Prostate gland (tissue), 2 donors: ENCODE measurements at regions not wholly inside any gene's neighbourhood (a gene's known extent, or its start where the extent isn't known, plus 50 kb on each side); places are given as distances from the start of the nearest gene placed in this dataset.
"Not testable (repeated sequence)": the region's sequence is repeated elsewhere in the genome, so short reads cannot be mapped to it uniquely, and the experiment has no call there.

ENCODE experiments used
- DNase-seq: peaks from one replicate; pipeline ENCODE4 v3.0.0-alpha.2; 2019; ENCODE audit warnings: low spot score
- H3K27ac ChIP-seq, 2 donors: fragments of 200-600 bp; sonication (generic); 2 replicates each; pipeline ENCODE4 v1.5.1; 2017 to 2019
- H3K27me3 ChIP-seq: fragments of 200-600 bp; sonication (generic); replicated peaks from 2 replicates; pipeline ENCODE4 v1.5.1; 2019; ENCODE audit not compliant: insufficient read depth
- H3K36me3 ChIP-seq, 2 donors: fragments of 200-600 bp; sonication (generic); 1 replicate in 1 of 2; 2 replicates in 1 of 2; pipeline versions ENCODE4 v1.5.1 to v1.8.1; 2017 to 2019
- H3K4me1 ChIP-seq: fragments of 200-600 bp; sonication (generic); replicated peaks from 2 replicates; pipeline ENCODE4 v1.5.1; 2019
- H3K4me3 ChIP-seq, 2 donors: fragments of 200-600 bp; sonication (generic); 2 replicates each; pipeline ENCODE4 v1.5.1; 2017 to 2019
- H3K9me3 ChIP-seq: fragments of 200-600 bp; sonication (generic); 2 replicates; pipeline ENCODE4 v1.5.1; 2017
- CTCF ChIP-seq, 4 experiments: fragments of 200-600 bp in 2 of 4; fragments of 450-650 bp in 2 of 4; sonication (generic) in 2 of 4; IDR thresholded peaks; 1 replicate in 3 of 4; 2 replicates in 1 of 4; pipeline ENCODE4 v1.5.1; 2016 to 2019; ENCODE audit warnings: antibody characterized with exemption in 4 of 4, mild to moderate bottlenecking in 2 of 4, moderate library complexity in 2 of 4
- POLR2A ChIP-seq: fragments of 450-650 bp; IDR thresholded peaks from one replicate; pipeline ENCODE4 v1.6.1; 2016; ENCODE audit warnings: antibody characterized with exemption, mild to moderate bottlenecking
- POLR2AphosphoS5 ChIP-seq: sonication (generic); formaldehyde crosslinking; IDR thresholded peaks from one replicate; pipeline ENCODE4 v1.6.1; 2017; ENCODE audit warnings: antibody characterized with exemption
- WGBS: methylation state at CpG from one replicate; pipeline ENCODE4 v1.1.5; 2018; 5-methylcytosine and 5-hydroxymethylcytosine counted together
- intact Hi-C: fragments of 100-400 bp; cut with DNase I; formaldehyde crosslinking; loops from one replicate; pipeline ENCODE4 v1.14.2; 2022

GRCh38 chrX:42832764-42833549 lies 55.0 kb upstream of the PPP1R2C start:
- TF ChIP-seq POLR2A (no peak), POLR2AphosphoS5 (peak; percentile 4)
- Histone ChIP-seq H3K9me3 (no peaks in the 10 kb centered on the region), H3K27ac (peak overlapping the region; percentile 53 to 65), H3K4me3 (no peak overlapping the region), H3K4me1 (no peaks in the 10 kb centered on the region), H3K27me3 (no peaks in the 10 kb centered on the region), H3K36me3 (no peaks in the 10 kb centered on the region)
- WGBS = 74% methylated on average over 5 of the region's 5 CpGs
- intact Hi-C loops = no loop called here
- DNase-seq = peak; percentile 41

GRCh38 chrX:42833550-42833940 lies 55.6 kb upstream of the PPP1R2C start:
- H3K36me3 ChIP-seq, H3K27me3 ChIP-seq, intact Hi-C loops, H3K9me3 ChIP-seq, H3K4me1 ChIP-seq, H3K4me3 ChIP-seq: not testable (repeated sequence)
- peak overlapping the region; percentile 33 to 65 for H3K27ac ChIP-seq
- 19% methylated on average over 4 of the region's 4 CpGs for WGBS
- DNase-seq = peak; percentile 29
- peak; percentile 34 for TF ChIP-seq POLR2AphosphoS5

GRCh38 chrX:42837101-42837726 lies 59.3 kb upstream of the PPP1R2C start:
- intact Hi-C loops = no loop called here
- no peak for TF ChIP-seq POLR2AphosphoS5
- no peak for TF ChIP-seq POLR2A
- no peak for TF ChIP-seq CTCF (IDR thresholded peaks at IDR 0.05)
- H3K9me3 ChIP-seq = no peaks in the 10 kb centered on the region
- no peaks in the 10 kb centered on the region for H3K36me3 ChIP-seq
- no peaks in the 10 kb centered on the region for H3K4me1 ChIP-seq
- H3K27ac ChIP-seq = no peak overlapping the region
- H3K4me3 ChIP-seq = no peak overlapping the region
- 50% methylated on average over 4 of the region's 4 CpGs for WGBS
- no peak for DNase-seq
- no peaks in the 10 kb centered on the region for H3K27me3 ChIP-seq

- Histone ChIP-seq H3K27me3 (no peaks in the 10 kb centered on the region), H3K4me3 (no peak overlapping the region), H3K4me1 (no peaks in the 10 kb centered on the region), H3K9me3 (no peaks in the 10 kb centered on the region), H3K36me3 (no peaks in the 10 kb centered on the region), H3K27ac (no peak overlapping the region)
- intact Hi-C loops = no loop called here
- TF ChIP-seq POLR2AphosphoS5 (no peak), CTCF (IDR thresholded peaks at IDR 0.05) (no peak), POLR2A (no peak)
- no peak for DNase-seq
Observed at GRCh38 chrX:42837747-42838146, 59.8 kb upstream of the PPP1R2C start.

GRCh38 chrX:42839632-42840031 lies 61.7 kb upstream of the PPP1R2C start:
- Histone ChIP-seq H3K27ac (no peak overlapping the region), H3K36me3 (no peaks in the 10 kb centered on the region), H3K4me1 (no peaks in the 10 kb centered on the region), H3K9me3 (no peaks in the 10 kb centered on the region), H3K27me3 (no peaks in the 10 kb centered on the region), H3K4me3 (no peak overlapping the region)
- TF ChIP-seq POLR2AphosphoS5 = no peak
- intact Hi-C loops = no loop called here
- no peak for DNase-seq

GRCh38 chrX:42846741-42847140 lies 68.8 kb upstream of the PPP1R2C start:
- no peaks in the 10 kb centered on the region for H3K4me1 ChIP-seq
- H3K27me3 ChIP-seq = no peaks in the 10 kb centered on the region
- no peak overlapping the region for H3K4me3 ChIP-seq
- WGBS = 75% methylated on average over 1 of the region's 1 CpG
- no peak for DNase-seq
- intact Hi-C loops = no loop called here
- H3K36me3 ChIP-seq = no peaks in the 10 kb centered on the region
- no peak overlapping the region for H3K27ac ChIP-seq
- H3K9me3 ChIP-seq = no peaks in the 10 kb centered on the region
- TF ChIP-seq CTCF (IDR thresholded peaks at IDR 0.05) (no peak), POLR2AphosphoS5 (no peak), POLR2A (no peak)
